CD14-positive monocyte (primary cell): ENCODE measurements at regions not wholly inside any gene's neighbourhood (a gene's known extent, or its start where the extent isn't known, plus 50 kb on each side); places are given as distances from the start of the nearest gene placed in this dataset.

Source experiments
- DNase-seq, 3 donors: peaks; one replicate each; pipeline ENCODE4 v3.0.0-alpha.2; 2011 to 2022
- H2AFZ ChIP-seq: 2 replicates; pipeline ENCODE4 v1.6.0; 2012; ENCODE audit warnings: mild to moderate bottlenecking, low read depth, low read length, inconsistent platforms; ENCODE audit not compliant: insufficient read depth, poor library complexity, severe bottlenecking
- H3K27ac ChIP-seq, 2 donors: 1 replicate in 1 of 2; 2 replicates in 1 of 2; pipeline ENCODE4 v1.5.1; 2012 to 2013; ENCODE audit warnings: low read length in 2 of 2, control low read depth in 1 of 2, inconsistent platforms in 1 of 2, low read depth in 1 of 2, mild to moderate bottlenecking in 1 of 2
- H3K27me3 ChIP-seq, 2 donors: one replicate each; pipeline versions ENCODE4 v1.6.0 to v1.6.1; 2011 to 2013; ENCODE audit warnings: low read length in 2 of 2; ENCODE audit not compliant: control insufficient read depth in 2 of 2, insufficient read depth in 2 of 2
- H3K36me3 ChIP-seq, 2 donors: replicated peaks in 1 of 2; 1 replicate in 1 of 2; 2 replicates in 1 of 2; pipeline versions ENCODE4 v1.5.1 to v1.6.1; 2012 to 2013; ENCODE audit warnings: low read length in 2 of 2, control low read depth in 1 of 2, inconsistent platforms in 1 of 2, mild to moderate bottlenecking in 1 of 2; ENCODE audit not compliant: insufficient read depth in 2 of 2, control insufficient read depth in 1 of 2
- H3K4me1 ChIP-seq, 2 donors: 1 replicate in 1 of 2; 2 replicates in 1 of 2; pipeline versions ENCODE4 v1.5.1 to v1.6.1; 2012 to 2013; ENCODE audit warnings: low read length in 2 of 2, control low read depth in 1 of 2, inconsistent platforms in 1 of 2, mild to moderate bottlenecking in 1 of 2, moderate library complexity in 1 of 2; ENCODE audit not compliant: insufficient read depth in 2 of 2, control insufficient read depth in 1 of 2
- H3K4me2 ChIP-seq: replicated peaks from 2 replicates; pipeline ENCODE3; 2012; ENCODE audit warnings: low read length, moderate library complexity, mild to moderate bottlenecking; ENCODE audit not compliant: poor library complexity, severe bottlenecking; ENCODE audit errors: extremely low read depth
- H3K4me3 ChIP-seq, 3 experiments: fragments of 200-600 bp in 1 of 3; sonication (generic) in 1 of 3; replicated peaks in 1 of 3; 1 replicate in 2 of 3; 2 replicates in 1 of 3; pipeline ENCODE4 v1.5.1; 2011 to 2013; ENCODE audit warnings: low read length in 3 of 3, mild to moderate bottlenecking in 3 of 3, control low read depth in 2 of 3, low read depth in 2 of 3, inconsistent platforms in 1 of 3, moderate library complexity in 1 of 3
- H3K79me2 ChIP-seq: 2 replicates; pipeline ENCODE4 v1.6.0; 2012; ENCODE audit warnings: mild to moderate bottlenecking, control low read depth, inconsistent platforms, low read length, moderate library complexity; ENCODE audit not compliant: insufficient read depth
- H3K9ac ChIP-seq: 2 replicates; pipeline ENCODE4 v1.6.0; 2017; ENCODE audit warnings: low read length, mild to moderate bottlenecking; ENCODE audit not compliant: insufficient read depth, poor library complexity, severe bottlenecking
- H3K9me3 ChIP-seq, 2 donors: replicated peaks in 1 of 2; 1 replicate in 1 of 2; 2 replicates in 1 of 2; pipeline versions ENCODE4 v1.5.1 to v1.6.1; 2012 to 2013; ENCODE audit warnings: low read length in 2 of 2, control low read depth in 1 of 2; ENCODE audit not compliant: control insufficient read depth in 1 of 2, insufficient read depth in 1 of 2
- H4K20me1 ChIP-seq: 2 replicates; pipeline ENCODE4 v1.6.0; 2012; ENCODE audit warnings: mild to moderate bottlenecking, low read length, control low read depth, moderate library complexity; ENCODE audit not compliant: insufficient read depth
- H3K27ac Mint-ChIP-seq, 7 donors: one replicate each; pipeline ENCODE4 v1.8.0; 2020; ENCODE audit warnings: mild to moderate bottlenecking in 7 of 7, mixed read lengths in 7 of 7, moderate library complexity in 6 of 7, inconsistent platforms in 2 of 7
- H3K27me3 Mint-ChIP-seq, 3 donors: one replicate each; pipeline ENCODE4 v1.8.0; 2021 to 2022; ENCODE audit warnings: low read depth in 3 of 3, mild to moderate bottlenecking in 3 of 3, mixed read lengths in 3 of 3, moderate library complexity in 3 of 3, inconsistent platforms in 1 of 3
- H3K36me3 Mint-ChIP-seq, 2 donors: one replicate each; pipeline ENCODE4 v1.8.0; 2020; ENCODE audit warnings: mixed read lengths in 2 of 2, inconsistent platforms in 1 of 2, mild to moderate bottlenecking in 1 of 2
- H3K4me1 Mint-ChIP-seq: one replicate; pipeline ENCODE4 v1.8.0; 2020; ENCODE audit warnings: mild to moderate bottlenecking, mixed read lengths
- H3K4me3 Mint-ChIP-seq, 2 donors: one replicate each; pipeline ENCODE4 v1.8.0; 2020; ENCODE audit warnings: mild to moderate bottlenecking in 2 of 2, mixed read lengths in 2 of 2, moderate library complexity in 1 of 2
- H3K9me3 Mint-ChIP-seq, 7 donors: one replicate each; pipeline ENCODE4 v1.8.0; 2020 to 2022; ENCODE audit warnings: mixed read lengths in 7 of 7, mild to moderate bottlenecking in 6 of 7, moderate library complexity in 6 of 7, inconsistent platforms in 2 of 7
- WGBS: methylation state at CpG from one replicate; pipeline ENCODE4 v1.1.5; 2013; ENCODE audit warnings: missing lambda C conversion rate; ENCODE audit not compliant: insufficient coverage; 5-methylcytosine and 5-hydroxymethylcytosine counted together
- intact Hi-C, 2 donors: fragments of 100-400 bp; cut with micrococcal nuclease; formaldehyde crosslinking; loops; one replicate each; pipeline versions ENCODE4 v1.15.0 to v1.15.1; 2023
- TF ChIP-seq, protein P1 (sequence below): fragments of 200-600 bp; IDR thresholded peaks from one replicate; pipeline ENCODE4 v1.8.0; 2022; ENCODE audit warnings: antibody characterized with exemption, mild to moderate bottlenecking

DNA sequence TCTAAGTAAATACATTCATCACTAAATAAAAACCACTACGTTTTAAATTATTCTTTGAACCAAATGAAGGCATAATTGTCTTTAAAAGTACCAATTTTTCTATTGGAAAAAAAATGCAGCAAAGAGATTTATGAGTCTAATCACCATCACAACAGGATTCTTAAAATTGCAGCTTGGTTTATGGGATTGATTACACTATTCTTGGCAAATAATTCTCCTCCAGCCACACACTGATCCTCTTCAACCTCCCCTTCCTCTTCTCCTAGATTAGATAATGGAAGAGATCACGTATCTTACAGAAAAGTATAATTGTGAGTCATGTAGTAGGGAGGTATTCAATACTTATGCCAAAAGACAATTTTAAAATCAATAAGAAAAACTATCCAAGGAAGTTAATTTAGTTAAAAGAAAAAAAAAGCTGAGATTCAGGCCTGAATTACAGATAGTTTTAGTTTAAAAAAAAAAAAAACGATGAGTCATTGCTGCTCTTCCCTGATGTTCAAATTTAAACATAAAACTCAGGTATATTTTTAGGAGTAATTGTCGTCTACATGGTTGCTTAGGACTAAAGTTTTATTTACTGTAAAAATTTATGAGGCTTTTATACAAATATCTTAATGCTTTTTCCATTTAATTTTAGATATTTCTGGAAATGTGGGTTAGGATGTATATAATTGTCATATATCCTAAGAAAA is 133.7 kb upstream of the CDK1 start:
- no peak overlapping the region for H3K4me3 Mint-ChIP-seq
- no peaks in the 10 kb centered on the region for H3K36me3 ChIP-seq
- no peaks in the 10 kb centered on the region for H4K20me1 ChIP-seq
- H2AFZ ChIP-seq = no peak overlapping the region
- H3K4me2 ChIP-seq = no peak overlapping the region
- no peaks in the 10 kb centered on the region for H3K4me1 ChIP-seq
- H3K27ac ChIP-seq = no peak overlapping the region
- TF ChIP-seq, protein P1, sequence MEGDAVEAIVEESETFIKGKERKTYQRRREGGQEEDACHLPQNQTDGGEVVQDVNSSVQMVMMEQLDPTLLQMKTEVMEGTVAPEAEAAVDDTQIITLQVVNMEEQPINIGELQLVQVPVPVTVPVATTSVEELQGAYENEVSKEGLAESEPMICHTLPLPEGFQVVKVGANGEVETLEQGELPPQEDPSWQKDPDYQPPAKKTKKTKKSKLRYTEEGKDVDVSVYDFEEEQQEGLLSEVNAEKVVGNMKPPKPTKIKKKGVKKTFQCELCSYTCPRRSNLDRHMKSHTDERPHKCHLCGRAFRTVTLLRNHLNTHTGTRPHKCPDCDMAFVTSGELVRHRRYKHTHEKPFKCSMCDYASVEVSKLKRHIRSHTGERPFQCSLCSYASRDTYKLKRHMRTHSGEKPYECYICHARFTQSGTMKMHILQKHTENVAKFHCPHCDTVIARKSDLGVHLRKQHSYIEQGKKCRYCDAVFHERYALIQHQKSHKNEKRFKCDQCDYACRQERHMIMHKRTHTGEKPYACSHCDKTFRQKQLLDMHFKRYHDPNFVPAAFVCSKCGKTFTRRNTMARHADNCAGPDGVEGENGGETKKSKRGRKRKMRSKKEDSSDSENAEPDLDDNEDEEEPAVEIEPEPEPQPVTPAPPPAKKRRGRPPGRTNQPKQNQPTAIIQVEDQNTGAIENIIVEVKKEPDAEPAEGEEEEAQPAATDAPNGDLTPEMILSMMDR = no peak
- H3K9ac ChIP-seq = no peak overlapping the region
- H3K4me1 Mint-ChIP-seq = no peaks in the 10 kb centered on the region
- no CpG with 5 or more reads among the region's 4 CpGs for WGBS
- no peak overlapping the region for H3K4me3 ChIP-seq
- no peaks in the 10 kb centered on the region for H3K27me3 ChIP-seq
- no peaks in the 10 kb centered on the region for H3K36me3 Mint-ChIP-seq
- no peaks in the 10 kb centered on the region for H3K9me3 ChIP-seq
- no peak for DNase-seq
- no peak overlapping the region for H3K27ac Mint-ChIP-seq
- intact Hi-C loops = loop anchor here (5.0 to 10.0 kb wide), 5 partner anchors 200 to 1020 kb away; no protein-coding TSS in a partner anchor
- H3K9me3 Mint-ChIP-seq = no peaks in the 10 kb centered on the region
- no peaks in the 10 kb centered on the region for H3K27me3 Mint-ChIP-seq
- no peaks in the 10 kb centered on the region for H3K79me2 ChIP-seq

DNA sequence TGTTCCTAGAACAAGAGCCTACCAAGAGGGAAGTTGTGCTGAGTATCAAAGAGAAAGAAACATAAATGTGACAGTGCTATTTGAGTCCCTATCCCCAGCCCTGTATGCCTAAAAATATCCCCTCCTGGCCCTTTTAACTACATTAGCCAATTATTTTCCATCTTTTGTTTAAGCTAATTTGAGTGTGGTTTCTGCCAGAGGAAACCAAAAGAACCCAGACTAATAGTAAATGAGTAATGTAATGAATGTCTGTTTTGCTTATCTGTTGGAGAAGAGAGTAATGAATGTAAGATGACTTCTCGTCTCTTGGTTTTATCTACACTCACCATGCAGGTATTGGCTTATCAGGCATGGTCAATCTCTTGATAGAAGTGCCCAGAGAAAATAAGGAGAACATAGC is 134.4 kb upstream of the CDK1 start:
- H3K4me2 ChIP-seq = no peak overlapping the region
- no peaks in the 10 kb centered on the region for H4K20me1 ChIP-seq
- H3K27me3 Mint-ChIP-seq = no peaks in the 10 kb centered on the region
- no peak overlapping the region for H3K27ac Mint-ChIP-seq
- H3K36me3 ChIP-seq = no peaks in the 10 kb centered on the region
- H3K4me3 ChIP-seq = no peak overlapping the region
- H2AFZ ChIP-seq = no peak overlapping the region
- no CpG with 5 or more reads among the region's 1 CpG for WGBS
- H3K4me3 Mint-ChIP-seq = no peak overlapping the region
- no peaks in the 10 kb centered on the region for H3K79me2 ChIP-seq
- no peaks in the 10 kb centered on the region for H3K4me1 Mint-ChIP-seq
- TF ChIP-seq, protein P1 = no peak
- H3K9me3 Mint-ChIP-seq = peaks cover 0 to under 1% (median 0%) of the 10 kb centered on the region in 7 donors
- intact Hi-C loops = loop anchor here (10.0 kb wide), 4 partner anchors 199 to 1019 kb away; no protein-coding TSS in a partner anchor
- no peak overlapping the region for H3K27ac ChIP-seq
- H3K36me3 Mint-ChIP-seq = no peaks in the 10 kb centered on the region
- H3K9ac ChIP-seq = no peak overlapping the region
- no peaks in the 10 kb centered on the region for H3K9me3 ChIP-seq
- H3K4me1 ChIP-seq = no peaks in the 10 kb centered on the region
- DNase-seq = no peak
- no peaks in the 10 kb centered on the region for H3K27me3 ChIP-seq
